AG10803 (cell line): ENCODE measurements at regions not wholly inside any gene's neighbourhood (a gene's known extent, or its start where the extent isn't known, plus 50 kb on each side); places are given as distances from the start of the nearest gene placed in this dataset.
A peak's percentile ranks its signal among the peaks of the same experiment; 100 is the strongest.
"Not testable (repeated sequence)": the region's sequence is repeated elsewhere in the genome, so short reads cannot be mapped to it uniquely, and the experiment has no call there.

ENCODE experiments used
- DNase-seq: peaks from one replicate; pipeline ENCODE4 v3.0.0; 2010; ENCODE audit warnings: low read depth
- H3K4me3 ChIP-seq: 2 replicates; pipeline ENCODE4 v1.5.1; 2011; ENCODE audit warnings: mild to moderate bottlenecking, low read length, control low read depth
- CTCF ChIP-seq: conservative IDR thresholded peaks from 2 replicates; pipeline ENCODE4 v1.5.1; 2011; ENCODE audit warnings: mild to moderate bottlenecking, low read length, control low read depth, inconsistent platforms

- no peak overlapping the region for H3K4me3 ChIP-seq
- TF ChIP-seq CTCF = no peak
Measured at GRCh38 chr11:13208921-13209320, 68.7 kb upstream of the BMAL1 start.

GRCh38 chr11:13209379-13209778, 68.2 kb upstream of the BMAL1 start:
- DNase-seq = no peak
- H3K4me3 ChIP-seq = no peak overlapping the region
- no peak for TF ChIP-seq CTCF

More at GRCh38 chr11:13208921-13209320, 68.7 kb upstream of the BMAL1 start:
- no peak for DNase-seq

GRCh38 chr11:13210424-13210823, 67.2 kb upstream of the BMAL1 start:
- peak; percentile 83 for DNase-seq
- peak; percentile 82 for TF ChIP-seq CTCF

DNA sequence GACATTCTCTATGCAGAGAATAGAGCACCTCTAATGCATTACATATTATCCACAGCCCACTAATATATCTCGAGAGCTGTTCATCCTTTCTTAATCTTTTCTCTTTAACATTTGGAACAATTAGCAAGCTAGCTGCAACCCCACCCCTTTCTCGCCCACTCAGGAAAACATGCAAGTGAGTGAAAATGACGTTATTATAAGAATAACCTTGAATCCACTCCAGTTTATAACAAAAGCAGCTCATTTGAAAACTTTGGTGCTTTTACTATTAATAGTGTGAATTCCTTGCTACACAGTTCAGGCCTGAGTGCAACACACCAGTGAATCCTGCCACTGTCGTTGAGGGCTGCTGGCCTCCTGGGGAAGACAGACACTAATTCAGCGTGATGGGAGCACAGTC, 63.3 kb upstream of the BMAL1 start:
- no peak for DNase-seq
- no peak overlapping the region for H3K4me3 ChIP-seq
- no peak for TF ChIP-seq CTCF

More at GRCh38 chr11:13210424-13210823, 67.2 kb upstream of the BMAL1 start:
- no peak overlapping the region for H3K4me3 ChIP-seq

GRCh38 chr11:13215149-13215548, 62.4 kb upstream of the BMAL1 start:
- TF ChIP-seq CTCF = no peak
- H3K4me3 ChIP-seq = no peak overlapping the region
- peak; percentile 71 for DNase-seq

- peak; percentile 96 for DNase-seq
- H3K4me3 ChIP-seq = peak overlapping the region; percentile 47
- TF ChIP-seq CTCF = no peak
Measured at GRCh38 chr11:13216019-13216710, 61.4 kb upstream of the BMAL1 start.

DNA sequence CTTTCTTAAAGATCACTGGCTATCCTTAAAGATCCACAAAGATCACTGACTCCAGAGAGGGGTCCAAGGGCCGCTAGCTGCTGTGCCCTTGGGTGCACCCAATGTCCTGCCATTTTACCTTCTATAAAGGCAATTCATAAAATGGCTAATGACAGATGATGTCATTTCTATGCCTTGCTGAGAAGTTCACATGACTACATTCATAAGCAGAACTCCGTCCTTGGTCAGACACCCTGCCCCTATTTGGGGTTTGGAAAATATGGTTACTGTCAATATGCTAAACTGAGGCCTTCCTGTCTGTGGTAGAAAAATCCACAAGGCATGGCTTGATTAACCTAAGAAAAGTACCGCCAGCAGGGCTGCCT, 60.9 kb upstream of the BMAL1 start:
- no peak overlapping the region; the same call in 1 of the 2 replicates for H3K4me3 ChIP-seq
- no peak; the same call in 1 of the 2 replicates for TF ChIP-seq CTCF
- DNase-seq = no peak

- not testable (repeated sequence) for DNase-seq, H3K4me3 ChIP-seq
Measured at GRCh38 chr11:13218685-13219084, 58.9 kb upstream of the BMAL1 start.
